Skin epidermis (tissue), 12 donors: ENCODE measurements at regions not wholly inside any gene's neighbourhood (a gene's known extent, or its start where the extent isn't known, plus 50 kb on each side); places are given as distances from the start of the nearest gene placed in this dataset.
"Not testable (repeated sequence)": the region's sequence is repeated elsewhere in the genome, so short reads cannot be mapped to it uniquely, and the experiment has no call there.

Source experiments
- H3K27ac ChIP-seq, 21 experiments: fragments of 200-600 bp; sonication (generic) in 11 of 21; one replicate each; pipeline ENCODE4 v1.5.0; 2020; ENCODE audit warnings: mild to moderate bottlenecking in 3 of 21, inconsistent platforms in 2 of 21, moderate library complexity in 2 of 21
- H3K4me3 ChIP-seq, 7 experiments: fragments of 200-600 bp; sonication (generic) in 2 of 7; one replicate each; pipeline ENCODE4 v1.5.0; 2020; ENCODE audit warnings: inconsistent platforms in 2 of 7, mild to moderate bottlenecking in 2 of 7, moderate library complexity in 1 of 7

GRCh38 chr2:195543063-195543462 is 114.0 kb upstream of the SLC39A10 start:
- H3K27ac ChIP-seq, result no peak overlapping the region
- H3K4me3 ChIP-seq, result no peak overlapping the region

DNA sequence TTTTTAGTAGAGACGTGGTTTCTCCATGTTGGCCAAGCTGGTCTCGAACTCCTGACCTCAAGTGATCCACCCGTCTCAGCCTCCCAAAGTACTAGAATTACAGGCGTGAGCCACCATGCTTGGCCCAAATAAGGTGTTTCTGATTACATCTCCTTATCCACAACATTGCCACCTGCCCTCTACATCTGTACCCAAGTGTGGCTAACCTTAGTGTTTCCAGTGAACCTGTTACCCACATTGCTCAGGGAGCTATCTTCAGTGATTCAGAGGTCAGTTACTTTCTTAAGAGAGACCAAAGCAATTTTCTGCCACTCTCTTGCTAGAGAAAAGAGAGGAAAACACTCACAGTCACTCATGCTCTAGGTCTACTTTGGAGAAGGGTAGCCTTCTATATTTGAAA is 115.0 kb upstream of the SLC39A10 start:
- no peak overlapping the region for H3K4me3 ChIP-seq
- H3K27ac ChIP-seq, result no peak overlapping the region

- Histone ChIP-seq H3K4me3 (no peak overlapping the region), H3K27ac (no peak overlapping the region)
These were observed 118.1 kb upstream of the SLC39A10 start for GRCh38 chr2:195538937-195539336.

- Histone ChIP-seq H3K27ac (peak overlapping the region in 1 of 21 experiments; percentile 88), H3K4me3 (no peak overlapping the region)
These were observed 119.2 kb upstream of the SLC39A10 start for GRCh38 chr2:195537811-195538210.

GRCh38 chr2:195536906-195537305 is 120.1 kb upstream of the SLC39A10 start:
- Histone ChIP-seq H3K4me3 (no peak overlapping the region), H3K27ac (peak overlapping the region in 5 of 21 experiments; percentile 31 to 88 (median 47))

- H3K4me3 ChIP-seq, result no peak overlapping the region
- H3K27ac ChIP-seq, result peak overlapping the region in 8 of 21 experiments; percentile 4 to 88 (median 47)
These were observed 121.0 kb upstream of the SLC39A10 start for GRCh38 chr2:195535911-195536522.

DNA sequence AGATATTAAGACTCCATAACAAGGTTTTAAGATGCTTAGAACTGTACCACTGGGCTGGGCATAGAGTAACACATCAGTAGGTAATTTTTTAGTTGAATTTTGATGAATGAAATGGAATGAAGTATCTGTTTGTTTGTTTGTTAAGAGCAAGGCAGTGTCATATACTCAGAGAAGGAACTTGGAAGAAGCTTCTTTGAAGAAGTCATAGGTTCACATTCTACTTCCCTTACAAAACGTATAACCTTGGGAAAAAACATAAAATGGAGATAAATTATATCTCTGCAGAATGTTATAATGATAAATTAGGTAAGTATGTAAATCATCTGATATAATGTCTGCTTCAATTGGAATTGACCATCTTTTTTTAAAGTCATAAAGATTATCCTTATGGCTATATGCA is 122.1 kb upstream of the SLC39A10 start:
- H3K27ac ChIP-seq, result peak overlapping the region in 10 of 21 experiments; percentile 22 to 88 (median 74)
- no peak overlapping the region for H3K4me3 ChIP-seq

DNA sequence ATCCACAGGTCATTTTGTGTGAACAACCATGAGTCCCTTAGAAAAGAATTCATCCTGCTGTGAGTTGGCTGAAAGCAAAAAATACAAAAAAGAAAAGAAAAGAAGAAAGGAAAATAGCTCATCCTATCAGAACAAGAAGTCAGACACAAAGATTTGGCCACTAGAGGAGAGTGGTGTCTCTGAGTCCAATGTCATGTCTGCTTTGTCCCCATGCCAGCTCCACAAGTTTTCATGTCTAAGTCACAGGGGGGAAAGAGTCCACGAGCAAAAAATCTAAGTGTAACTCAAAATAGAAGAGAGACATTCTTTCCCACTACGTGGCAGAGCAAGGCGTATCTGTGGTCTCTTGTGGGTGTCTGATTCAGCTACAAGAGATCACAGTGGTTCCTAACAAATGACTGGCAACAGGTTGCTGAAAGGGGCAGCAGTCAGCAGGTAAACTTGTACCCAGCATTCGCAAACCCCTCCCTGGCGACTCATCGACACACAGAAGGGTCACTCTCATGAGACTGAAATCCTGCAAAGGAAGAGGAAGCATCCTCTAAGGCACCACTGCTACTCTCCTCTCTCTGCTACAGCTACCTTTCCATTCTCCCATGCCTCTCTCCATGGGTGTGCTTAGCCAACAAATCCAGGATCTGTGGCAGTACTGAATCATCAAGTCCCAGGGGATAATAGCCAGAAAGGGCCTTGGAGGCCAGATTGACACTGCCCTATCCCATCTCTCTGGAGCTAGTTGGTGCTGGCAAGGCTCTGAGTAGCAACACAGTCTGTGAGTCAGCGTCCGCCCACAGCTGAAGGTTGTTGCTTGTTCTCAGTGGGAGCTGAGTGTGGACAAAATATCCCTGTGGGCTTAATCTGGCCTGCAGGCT is 123.0 kb upstream of the SLC39A10 start:
- H3K27ac ChIP-seq, result peak overlapping the region in 20 of 21 experiments; percentile 13 to 88 (median 68)
- no peak overlapping the region for H3K4me3 ChIP-seq

- peak overlapping the region in 3 of 7 experiments; percentile 3 to 22 (median 6) for H3K4me3 ChIP-seq
These were observed 124.3 kb upstream of the SLC39A10 start for GRCh38 chr2:195532628-195533271.

DNA sequence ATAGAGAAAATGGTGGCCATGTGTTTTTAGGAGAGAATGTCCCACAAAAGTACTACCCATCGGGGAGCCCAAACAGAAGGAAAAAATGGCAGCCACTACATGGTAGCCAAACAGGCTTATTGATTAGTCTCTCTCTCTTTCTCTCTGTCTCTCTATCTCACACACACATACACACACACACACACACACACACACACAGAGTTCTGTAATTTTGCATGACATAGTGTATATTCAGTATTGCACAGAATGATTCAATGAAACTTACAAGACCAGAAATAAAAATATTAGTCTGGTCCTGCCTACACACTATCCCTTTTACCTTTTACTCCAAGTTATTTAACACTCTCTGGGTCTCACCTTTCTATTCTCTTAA is 124.8 kb upstream of the SLC39A10 start:
- Histone ChIP-seq H3K4me3 (no peak overlapping the region), H3K27ac (peak overlapping the region in 12 of 21 experiments; percentile 27 to 88 (median 66))

More at GRCh38 chr2:195532628-195533271, 124.3 kb upstream of the SLC39A10 start:
- peak overlapping the region in 16 of 21 experiments; percentile 27 to 88 (median 67) for H3K27ac ChIP-seq

- peak overlapping the region in 7 of 21 experiments; percentile 27 to 88 (median 77) for H3K27ac ChIP-seq
- H3K4me3 ChIP-seq, result no peak overlapping the region
These were observed 125.3 kb upstream of the SLC39A10 start for GRCh38 chr2:195531754-195532153.

- not testable (repeated sequence) for H3K4me3 ChIP-seq, H3K27ac ChIP-seq
These were observed 133.8 kb upstream of the SLC39A10 start for GRCh38 chr2:195523242-195523641.

- no peak overlapping the region for H3K4me3 ChIP-seq
- H3K27ac ChIP-seq, result no peak overlapping the region
These were observed 135.4 kb upstream of the SLC39A10 start for GRCh38 chr2:195521589-195521988.

- Histone ChIP-seq H3K4me3 (no peak overlapping the region), H3K27ac (no peak overlapping the region)
These were observed 136.3 kb upstream of the SLC39A10 start for GRCh38 chr2:195520671-195521155.

- Histone ChIP-seq H3K4me3 (no peak overlapping the region), H3K27ac (no peak overlapping the region)
These were observed 141.5 kb upstream of the SLC39A10 start for GRCh38 chr2:195515551-195515950.

- Histone ChIP-seq H3K4me3 (no peak overlapping the region), H3K27ac (no peak overlapping the region)
These were observed 142.7 kb upstream of the SLC39A10 start for GRCh38 chr2:195514365-195514764.

- no peak overlapping the region for H3K4me3 ChIP-seq
- H3K27ac ChIP-seq, result no peak overlapping the region
These were observed 143.9 kb upstream of the SLC39A10 start for GRCh38 chr2:195513119-195513518.

DNA sequence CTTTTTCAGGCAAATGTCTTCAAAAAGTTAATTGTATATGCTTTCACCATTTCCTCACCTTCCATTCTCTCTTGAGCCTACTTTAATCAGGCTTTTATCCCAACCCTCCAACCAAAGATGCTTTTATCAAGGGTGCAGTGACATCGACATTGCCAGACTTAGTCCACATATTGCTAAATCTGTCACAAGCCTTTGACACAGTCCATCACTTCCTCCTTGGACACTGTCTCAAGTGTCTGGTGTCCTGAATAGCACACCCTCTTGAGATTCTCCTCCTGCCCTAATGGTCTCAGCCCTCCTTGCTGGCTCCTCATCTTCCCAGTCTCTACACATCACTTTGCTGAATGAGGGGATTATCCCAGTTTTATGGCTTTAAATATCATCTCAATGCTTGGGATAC is 147.5 kb upstream of the SLC39A10 start:
- H3K4me3 ChIP-seq, result no peak overlapping the region
- H3K27ac ChIP-seq, result no peak overlapping the region

GRCh38 chr2:195508139-195508455 is 148.9 kb upstream of the SLC39A10 start:
- H3K27ac ChIP-seq, result no peak overlapping the region
- H3K4me3 ChIP-seq, result no peak overlapping the region

- no peak overlapping the region for H3K4me3 ChIP-seq
These were observed 149.4 kb upstream of the SLC39A10 start for GRCh38 chr2:195507447-195508138.

More at GRCh38 chr2:195507447-195508138, 149.4 kb upstream of the SLC39A10 start:
- no peak overlapping the region for H3K27ac ChIP-seq
